HG02981 (cell line): ENCODE measurements at regions not wholly inside any gene's neighbourhood (a gene's known extent, or its start where the extent isn't known, plus 50 kb on each side); places are given as distances from the start of the nearest gene placed in this dataset.
"Not testable (repeated sequence)": the region's sequence is repeated elsewhere in the genome, so short reads cannot be mapped to it uniquely, and the experiment has no call there.

ENCODE experiments used
- ATAC-seq: cut with Tn5 transposase; IDR thresholded peaks from one replicate; pipeline ENCODE4 v1.9.1; 2021; ENCODE audit warnings: mild to moderate bottlenecking, moderate library complexity; ENCODE audit not compliant: unreplicated experiment

- ATAC-seq: no peak
Observed at GRCh38 chr20:19110285-19110684, 102.2 kb upstream of the SLC24A3 start.

- no peak for ATAC-seq
Observed at GRCh38 chr20:19110881-19111460, 101.5 kb upstream of the SLC24A3 start.

GRCh38 chr20:19112828-19113227 is 99.6 kb upstream of the SLC24A3 start:
- ATAC-seq: no peak

- ATAC-seq: no peak
Observed at GRCh38 chr20:19113343-19113930, 99.0 kb upstream of the SLC24A3 start.

- no peak for ATAC-seq
Observed at GRCh38 chr20:19114410-19114809, 98.0 kb upstream of the SLC24A3 start.

GRCh38 chr20:19115581-19115980 is 96.9 kb upstream of the SLC24A3 start:
- no peak for ATAC-seq

- no peak for ATAC-seq
Observed at GRCh38 chr20:19120011-19120410, 92.4 kb upstream of the SLC24A3 start.

- ATAC-seq: no peak
Observed at GRCh38 chr20:19120569-19120968, 91.9 kb upstream of the SLC24A3 start.

- ATAC-seq: no peak
Observed at GRCh38 chr20:19121463-19121862, 91.0 kb upstream of the SLC24A3 start.

- no peak for ATAC-seq
Observed at GRCh38 chr20:19121916-19122315, 90.5 kb upstream of the SLC24A3 start.

GRCh38 chr20:19122395-19122794 is 90.0 kb upstream of the SLC24A3 start:
- no peak for ATAC-seq

- no peak for ATAC-seq
Observed at GRCh38 chr20:19125508-19125907, 86.9 kb upstream of the SLC24A3 start.

- ATAC-seq: no peak
Observed at GRCh38 chr20:19129306-19129705, 83.1 kb upstream of the SLC24A3 start.

- ATAC-seq: no peak
Observed at GRCh38 chr20:19129976-19130612, 82.3 kb upstream of the SLC24A3 start.

GRCh38 chr20:19130613-19130984 is 81.8 kb upstream of the SLC24A3 start:
- no peak for ATAC-seq

GRCh38 chr20:19137641-19138040 is 74.8 kb upstream of the SLC24A3 start:
- ATAC-seq: no peak

GRCh38 chr20:19138758-19139157 is 73.7 kb upstream of the SLC24A3 start:
- no peak for ATAC-seq

- ATAC-seq: not testable (repeated sequence)
Observed at GRCh38 chr20:19139584-19139983, 72.9 kb upstream of the SLC24A3 start.

GRCh38 chr20:19141998-19142397 is 70.4 kb upstream of the SLC24A3 start:
- no peak for ATAC-seq

- ATAC-seq: no peak
Observed at GRCh38 chr20:19143890-19144289, 68.6 kb upstream of the SLC24A3 start.

- ATAC-seq: no peak
Observed at GRCh38 chr20:19161336-19161735, 51.1 kb upstream of the SLC24A3 start.
